Prostate gland (tissue), 2 donors: ENCODE measurements at regions not wholly inside any gene's neighbourhood (a gene's known extent, or its start where the extent isn't known, plus 50 kb on each side); places are given as distances from the start of the nearest gene placed in this dataset.

Experiments
- POLR2A ChIP-seq: fragments of 450-650 bp; IDR thresholded peaks from one replicate; pipeline ENCODE4 v1.6.1; 2016; ENCODE audit warnings: antibody characterized with exemption, mild to moderate bottlenecking
- POLR2AphosphoS5 ChIP-seq: sonication (generic); formaldehyde crosslinking; IDR thresholded peaks from one replicate; pipeline ENCODE4 v1.6.1; 2017; ENCODE audit warnings: antibody characterized with exemption
- TF ChIP-seq, protein P1 (sequence below), 4 experiments: fragments of 200-600 bp in 2 of 4; fragments of 450-650 bp in 2 of 4; sonication (generic) in 2 of 4; IDR thresholded peaks; 1 replicate in 3 of 4; 2 replicates in 1 of 4; pipeline ENCODE4 v1.5.1; 2016 to 2019; ENCODE audit warnings: antibody characterized with exemption in 4 of 4, mild to moderate bottlenecking in 2 of 4, moderate library complexity in 2 of 4

- TF ChIP-seq, protein P1, sequence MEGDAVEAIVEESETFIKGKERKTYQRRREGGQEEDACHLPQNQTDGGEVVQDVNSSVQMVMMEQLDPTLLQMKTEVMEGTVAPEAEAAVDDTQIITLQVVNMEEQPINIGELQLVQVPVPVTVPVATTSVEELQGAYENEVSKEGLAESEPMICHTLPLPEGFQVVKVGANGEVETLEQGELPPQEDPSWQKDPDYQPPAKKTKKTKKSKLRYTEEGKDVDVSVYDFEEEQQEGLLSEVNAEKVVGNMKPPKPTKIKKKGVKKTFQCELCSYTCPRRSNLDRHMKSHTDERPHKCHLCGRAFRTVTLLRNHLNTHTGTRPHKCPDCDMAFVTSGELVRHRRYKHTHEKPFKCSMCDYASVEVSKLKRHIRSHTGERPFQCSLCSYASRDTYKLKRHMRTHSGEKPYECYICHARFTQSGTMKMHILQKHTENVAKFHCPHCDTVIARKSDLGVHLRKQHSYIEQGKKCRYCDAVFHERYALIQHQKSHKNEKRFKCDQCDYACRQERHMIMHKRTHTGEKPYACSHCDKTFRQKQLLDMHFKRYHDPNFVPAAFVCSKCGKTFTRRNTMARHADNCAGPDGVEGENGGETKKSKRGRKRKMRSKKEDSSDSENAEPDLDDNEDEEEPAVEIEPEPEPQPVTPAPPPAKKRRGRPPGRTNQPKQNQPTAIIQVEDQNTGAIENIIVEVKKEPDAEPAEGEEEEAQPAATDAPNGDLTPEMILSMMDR (IDR thresholded peaks at IDR 0.05) = no peak
- TF ChIP-seq POLR2AphosphoS5 (no peak), POLR2A (no peak)
These were observed 50.3 kb upstream of the ZEB1 start for GRCh38 chr10:31268444-31269303.
